Adipocyte (in vitro differentiated cells): ENCODE measurements at regions not wholly inside any gene's neighbourhood (a gene's known extent, or its start where the extent isn't known, plus 50 kb on each side); places are given as distances from the start of the nearest gene placed in this dataset.
"Not testable (repeated sequence)": the region's sequence is repeated elsewhere in the genome, so short reads cannot be mapped to it uniquely, and the experiment has no call there.

Experiments
- DNase-seq: peaks from one replicate; pipeline ENCODE4 v3.0.0-alpha.2; 2015; ENCODE audit warnings: low read depth
- H3K27me3 ChIP-seq: replicated peaks from 2 replicates; pipeline ENCODE4 v1.7.0; 2013; ENCODE audit warnings: mild to moderate bottlenecking, low read length, moderate library complexity; ENCODE audit not compliant: control insufficient read depth, insufficient read depth
- H3K36me3 ChIP-seq: 2 replicates; pipeline ENCODE4 v1.7.0; 2013; ENCODE audit warnings: low read length, mild to moderate bottlenecking, moderate library complexity; ENCODE audit not compliant: control insufficient read depth, insufficient read depth, severe bottlenecking
- H3K4me1 ChIP-seq: 2 replicates; pipeline ENCODE4 v1.7.0; 2013; ENCODE audit warnings: mild to moderate bottlenecking, low read length, moderate library complexity; ENCODE audit not compliant: control insufficient read depth, insufficient read depth
- H3K4me3 ChIP-seq: 2 replicates; pipeline ENCODE4 v1.7.0; 2013; ENCODE audit warnings: mild to moderate bottlenecking, low read length, moderate library complexity
- H3K9ac ChIP-seq: 2 replicates; pipeline ENCODE4 v1.7.0; 2013; ENCODE audit warnings: mild to moderate bottlenecking, low read length, moderate library complexity
- H3K9me3 ChIP-seq: 2 replicates; pipeline ENCODE4 v1.7.0; 2013; ENCODE audit warnings: mild to moderate bottlenecking, low read length, moderate library complexity; ENCODE audit not compliant: control insufficient read depth

GRCh38 chr2:208781166-208781565 lies 374.6 kb downstream of the PTH2R start:
- Histone ChIP-seq H3K36me3 (no peaks in the 10 kb centered on the region), H3K4me3 (no peak overlapping the region), H3K9ac (no peak overlapping the region), H3K27me3 (no peaks in the 10 kb centered on the region), H3K9me3 (no peaks in the 10 kb centered on the region), H3K4me1 (no peaks in the 10 kb centered on the region)
- no peak for DNase-seq

- no peak for DNase-seq
- Histone ChIP-seq H3K4me1 (no peaks in the 10 kb centered on the region), H3K9ac (no peak overlapping the region), H3K36me3 (no peaks in the 10 kb centered on the region), H3K27me3 (no peaks in the 10 kb centered on the region), H3K9me3 (no peaks in the 10 kb centered on the region), H3K4me3 (no peak overlapping the region)
These were observed 375.5 kb downstream of the PTH2R start for GRCh38 chr2:208782097-208782496.

GRCh38 chr2:208783184-208783583 lies 376.6 kb downstream of the PTH2R start:
- Histone ChIP-seq H3K4me3 (no peak overlapping the region), H3K9me3 (no peaks in the 10 kb centered on the region), H3K36me3 (no peaks in the 10 kb centered on the region), H3K4me1 (no peaks in the 10 kb centered on the region), H3K9ac (no peak overlapping the region), H3K27me3 (no peaks in the 10 kb centered on the region)
- no peak for DNase-seq

DNA sequence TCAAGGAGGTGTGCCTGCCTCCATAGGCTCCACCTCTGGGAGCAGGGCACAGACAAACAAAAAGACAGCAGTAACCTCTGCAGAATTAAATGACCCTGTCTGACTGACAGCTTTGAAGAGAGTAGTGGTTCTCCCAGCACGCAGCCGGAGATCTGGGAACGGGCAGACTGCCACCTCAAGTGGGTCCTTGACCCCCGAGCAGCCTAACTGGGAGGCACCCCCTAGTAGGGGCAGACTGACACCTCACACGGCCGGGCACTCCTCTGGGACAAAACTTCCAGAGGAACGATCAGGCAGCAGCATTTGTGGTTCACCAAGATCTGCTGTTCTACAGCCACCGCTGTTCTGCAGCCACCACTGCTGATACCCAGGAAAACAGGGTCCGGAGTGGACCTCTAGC lies 378.2 kb downstream of the PTH2R start:
- H3K4me3 ChIP-seq, H3K36me3 ChIP-seq, H3K9ac ChIP-seq, DNase-seq, H3K4me1 ChIP-seq, H3K27me3 ChIP-seq, H3K9me3 ChIP-seq: not testable (repeated sequence)

DNA sequence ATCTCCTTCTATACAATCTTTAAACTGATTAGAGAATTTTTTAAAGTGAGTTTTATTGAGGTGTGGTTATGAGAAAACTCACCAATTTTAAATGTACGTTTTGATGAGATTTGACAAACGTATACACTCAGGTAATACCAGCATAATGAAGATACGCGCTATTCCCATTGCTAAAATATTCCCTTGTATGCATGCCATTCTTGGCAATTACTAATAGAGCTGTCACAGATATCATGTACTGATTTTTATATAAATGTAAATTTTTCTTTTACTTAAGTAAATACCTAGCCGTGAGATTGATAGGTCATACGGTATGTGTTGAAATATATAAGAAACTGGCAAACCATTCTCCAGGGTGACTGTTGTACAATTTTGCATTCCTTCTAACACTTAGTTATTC lies 384.7 kb downstream of the PTH2R start:
- Histone ChIP-seq H3K4me1 (no peaks in the 10 kb centered on the region), H3K27me3 (no peaks in the 10 kb centered on the region), H3K9ac (no peak overlapping the region), H3K4me3 (no peak overlapping the region), H3K9me3 (peaks cover 3% of the 10 kb centered on the region), H3K36me3 (no peaks in the 10 kb centered on the region)
- no peak for DNase-seq

DNA sequence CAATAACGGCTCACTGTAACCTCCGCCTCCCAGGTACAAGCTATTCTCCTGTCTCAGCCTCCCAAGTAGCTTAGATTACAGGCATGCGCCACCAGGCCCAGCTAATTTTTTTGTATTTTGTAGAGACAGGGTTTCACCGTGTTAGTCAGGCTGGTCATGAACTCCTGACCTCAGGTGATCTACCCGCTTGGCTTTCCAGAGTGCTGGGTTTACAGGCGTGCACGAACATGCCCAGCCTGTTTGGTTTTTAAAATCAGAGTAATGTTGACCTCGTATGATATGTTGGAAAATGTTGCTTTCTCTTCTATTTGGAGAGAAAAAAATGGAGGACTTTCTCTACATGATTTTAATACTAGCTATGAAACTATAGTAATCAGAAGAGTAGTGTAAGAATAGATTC lies 386.2 kb downstream of the PTH2R start:
- no peak for DNase-seq
- no peaks in the 10 kb centered on the region for H3K36me3 ChIP-seq
- H3K9ac ChIP-seq, result no peak overlapping the region
- H3K4me3 ChIP-seq, result no peak overlapping the region
- peaks cover 3% of the 10 kb centered on the region for H3K9me3 ChIP-seq
- H3K4me1 ChIP-seq, result no peaks in the 10 kb centered on the region
- H3K27me3 ChIP-seq, result no peaks in the 10 kb centered on the region

DNA sequence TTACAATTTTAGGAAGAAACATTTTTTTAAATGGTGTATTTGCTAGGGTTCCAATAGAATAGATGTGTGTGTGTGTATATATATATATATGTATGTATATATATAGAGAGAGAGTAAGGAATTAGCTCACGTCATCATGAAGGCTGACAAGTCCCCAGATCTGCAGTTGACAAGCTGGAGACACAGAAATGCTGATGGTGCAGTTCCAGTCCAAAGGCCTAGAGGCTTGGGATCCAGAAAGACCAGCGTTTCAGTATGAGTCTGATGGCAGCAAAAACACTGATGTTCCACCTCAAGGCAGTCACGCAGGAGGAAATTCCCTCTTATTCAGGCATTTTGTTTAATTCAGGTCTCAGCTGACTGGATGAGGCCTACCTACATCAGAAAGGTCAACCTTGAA lies 386.8 kb downstream of the PTH2R start:
- Histone ChIP-seq H3K9me3 (peaks cover 3% of the 10 kb centered on the region), H3K9ac (no peak overlapping the region), H3K4me1 (no peaks in the 10 kb centered on the region), H3K36me3 (no peaks in the 10 kb centered on the region), H3K27me3 (no peaks in the 10 kb centered on the region), H3K4me3 (no peak overlapping the region)
- no peak for DNase-seq

- no peak for DNase-seq
- Histone ChIP-seq H3K9ac (no peak overlapping the region), H3K4me3 (no peak overlapping the region), H3K27me3 (no peaks in the 10 kb centered on the region), H3K4me1 (no peaks in the 10 kb centered on the region), H3K36me3 (no peaks in the 10 kb centered on the region), H3K9me3 (peaks cover 3% of the 10 kb centered on the region)
These were observed 387.8 kb downstream of the PTH2R start for GRCh38 chr2:208794288-208794975.

DNA sequence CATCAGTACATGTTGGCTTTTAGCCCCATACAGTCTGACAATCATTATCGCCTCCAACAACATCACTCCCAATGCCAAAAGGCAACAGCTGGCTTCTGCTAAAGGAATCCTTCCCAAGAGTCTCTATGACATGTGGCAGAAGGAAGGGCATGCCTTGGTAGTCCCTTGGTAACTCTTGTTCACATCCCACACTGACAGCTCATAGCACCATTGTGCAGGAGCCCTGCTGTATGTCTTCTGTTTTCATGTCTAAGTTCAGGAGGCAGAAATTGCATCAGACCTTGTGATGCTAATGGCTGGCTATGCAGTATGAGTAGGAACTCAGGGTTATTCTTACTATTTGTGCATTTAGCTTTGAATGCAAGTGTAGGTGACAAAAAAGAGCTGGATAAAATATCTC lies 392.1 kb downstream of the PTH2R start:
- no peak for DNase-seq
- no peaks in the 10 kb centered on the region for H3K36me3 ChIP-seq
- no peaks in the 10 kb centered on the region for H3K4me1 ChIP-seq
- H3K27me3 ChIP-seq, result no peaks in the 10 kb centered on the region
- H3K9ac ChIP-seq, result no peak overlapping the region
- H3K9me3 ChIP-seq, result peaks cover 3% of the 10 kb centered on the region
- H3K4me3 ChIP-seq, result no peak overlapping the region

DNA sequence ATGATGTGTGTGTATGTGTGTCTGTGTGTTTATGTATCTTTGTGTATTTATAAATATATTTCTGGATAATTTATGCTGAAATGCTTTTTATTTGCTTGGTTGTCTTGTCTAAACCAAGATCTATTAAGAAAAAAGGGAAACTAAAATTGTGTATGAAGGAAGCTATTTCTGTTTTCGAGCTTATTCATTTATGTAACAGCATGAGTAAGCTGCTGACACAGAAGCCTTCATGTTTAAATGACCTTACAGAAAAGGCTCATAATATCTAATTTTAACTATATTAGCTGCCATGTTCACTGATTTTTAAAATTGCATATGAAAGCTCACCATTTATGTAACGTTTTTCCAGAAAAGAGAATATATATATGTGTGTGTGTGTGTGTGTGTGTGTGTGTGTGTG lies 392.8 kb downstream of the PTH2R start:
- Histone ChIP-seq H3K27me3 (no peaks in the 10 kb centered on the region), H3K4me1 (no peaks in the 10 kb centered on the region), H3K36me3 (no peaks in the 10 kb centered on the region), H3K9ac (no peak overlapping the region), H3K4me3 (no peak overlapping the region), H3K9me3 (peaks cover 3% of the 10 kb centered on the region)
- DNase-seq, result no peak

GRCh38 chr2:208800887-208801286 lies 394.3 kb downstream of the PTH2R start:
- DNase-seq, H3K27me3 ChIP-seq, H3K9me3 ChIP-seq, H3K9ac ChIP-seq, H3K4me1 ChIP-seq, H3K36me3 ChIP-seq, H3K4me3 ChIP-seq: not testable (repeated sequence)

GRCh38 chr2:208807756-208808155 lies 401.2 kb downstream of the PTH2R start:
- Histone ChIP-seq H3K9me3 (no peaks in the 10 kb centered on the region), H3K36me3 (no peaks in the 10 kb centered on the region), H3K27me3 (no peaks in the 10 kb centered on the region), H3K4me3 (no peak overlapping the region), H3K4me1 (no peaks in the 10 kb centered on the region), H3K9ac (no peak overlapping the region)
- no peak for DNase-seq
